K562 (cell line): ENCODE measurements at regions not wholly inside any gene's neighbourhood (a gene's known extent, or its start where the extent isn't known, plus 50 kb on each side); places are given as distances from the start of the nearest gene placed in this dataset.

ENCODE experiments used
- ATAC-seq: fragments of 200-7000 bp; cut with Tn5 transposase; 3 replicates; pipeline ENCODE4 v1.9.1; 2020; ENCODE audit warnings: moderate library complexity
- BruUV-seq: library from RNA; stranded (reverse); fragments of 400-500 nt; replicated peaks from 2 replicates; lab custom pipeline; 2021; lab: Mats Ljungman, UMichigan
- CTCF ChIA-PET: fragments of 300-600 bp; formaldehyde crosslinking; extraction: SDS; loops from one replicate; lab custom pipeline; 2021; ENCODE audit warnings: low intra/inter-chr PET ratio; lab: Yijun Ruan, JAX
- POLR2A ChIA-PET: fragments of 300-600, 350-650 bp; sonication (Branson Sonifier 250); formaldehyde crosslinking; extraction: SDS; loops from one replicate; lab custom pipeline; 2021; ENCODE audit warnings: antibody characterized with exemption, inconsistent platforms; lab: Yijun Ruan, JAX
- DNase-seq, 4 experiments: peaks; one replicate each; pipeline versions ENCODE4 v3.0.0 to v3.0.0-alpha.2; 2011 to 2018; ENCODE audit warnings: low spot score in 3 of 4, mixed read lengths in 3 of 4; ENCODE audit errors: extremely low read depth in 1 of 4
- FAIRE-seq: peaks from 2 replicates; lab custom pipeline; 2011; peaks lifted over from hg19 to GRCh38; lab: Jason Lieb, UNC
- H2AFZ ChIP-seq: 2 replicates; pipeline ENCODE4 v1.6.0; 2011; ENCODE audit warnings: low read depth, low read length, control low read depth, inconsistent platforms
- H3K27ac ChIP-seq: fragments of 200-600 bp; 3 replicates; pipeline ENCODE4 v1.8.0; 2011; ENCODE audit warnings: low read depth, mild to moderate bottlenecking, control low read depth, inconsistent platforms, low read length, moderate library complexity, mixed read lengths; ENCODE audit errors: extremely low read depth
- H3K27me3 ChIP-seq, 2 experiments: fragments of 300-600 bp in 1 of 2; 2 replicates in 1 of 2; 3 replicates in 1 of 2; pipeline versions ENCODE4 v1.6.0 to v1.8.0; 2011; ENCODE audit warnings: inconsistent platforms in 2 of 2, low read length in 2 of 2, mild to moderate bottlenecking in 1 of 2, mixed read lengths in 1 of 2, moderate library complexity in 1 of 2; ENCODE audit not compliant: control insufficient read depth in 2 of 2, insufficient read depth in 2 of 2
- H3K36me3 ChIP-seq: fragments of 300-600 bp; 3 replicates; pipeline ENCODE4 v1.8.0; 2011; ENCODE audit warnings: mild to moderate bottlenecking, low read length, inconsistent platforms; ENCODE audit not compliant: control insufficient read depth, insufficient read depth
- H3K4me1 ChIP-seq, 2 experiments: fragments of 200-600 bp in 1 of 2; replicated peaks in 1 of 2; 2 replicates in 1 of 2; 3 replicates in 1 of 2; pipeline versions ENCODE4 v1.5.1 to v1.8.0; 2011; ENCODE audit warnings: inconsistent platforms in 2 of 2, low read length in 2 of 2, mild to moderate bottlenecking in 1 of 2, mixed read lengths in 1 of 2, moderate library complexity in 1 of 2; ENCODE audit not compliant: control insufficient read depth in 2 of 2, insufficient read depth in 2 of 2
- H3K4me2 ChIP-seq: 2 replicates; pipeline ENCODE4 v1.6.1; 2011; ENCODE audit warnings: low read length, control low read depth, inconsistent platforms, mixed read lengths; ENCODE audit not compliant: insufficient read depth
- H3K4me3 ChIP-seq: fragments of 200-600 bp; sonication (generic), shearing (Covaris generic); 2 replicates; pipeline ENCODE4 v1.5.1; 2016; ENCODE audit warnings: control low read depth, inconsistent platforms
- H3K79me2 ChIP-seq: fragments of 200-600 bp; 3 replicates; pipeline ENCODE4 v1.8.0; 2011; ENCODE audit warnings: low read length, inconsistent platforms; ENCODE audit not compliant: control insufficient read depth, insufficient read depth
- H3K9ac ChIP-seq, 2 experiments: 2 replicates each; pipeline versions ENCODE4 v1.6.0 to v1.6.1; 2011; ENCODE audit warnings: low read depth in 2 of 2, low read length in 2 of 2, control low read depth in 1 of 2, inconsistent platforms in 1 of 2, mild to moderate bottlenecking in 1 of 2, mixed read lengths in 1 of 2; ENCODE audit not compliant: insufficient read depth in 1 of 2
- H3K9me1 ChIP-seq: one replicate; pipeline ENCODE4 v1.6.0; 2011; ENCODE audit warnings: inconsistent platforms, mild to moderate bottlenecking, low read length, moderate library complexity; ENCODE audit not compliant: control insufficient read depth, insufficient read depth
- H3K9me3 ChIP-seq: replicated peaks from 2 replicates; pipeline ENCODE4 v1.5.1; 2011; ENCODE audit warnings: low read depth, low read length, inconsistent platforms; ENCODE audit not compliant: control insufficient read depth, insufficient read depth
- H4K20me1 ChIP-seq: replicated peaks from 2 replicates; pipeline ENCODE4 v1.6.1; 2011; ENCODE audit warnings: low read length, inconsistent platforms, mixed read lengths; ENCODE audit not compliant: control insufficient read depth, insufficient read depth
- BDP1 ChIP-seq: IDR thresholded peaks from 3 replicates; pipeline ENCODE4 v1.6.1; 2011; ENCODE audit not compliant: insufficient read length, insufficient read depth
- BMI1 ChIP-seq: fragments of 150-350 bp; IDR thresholded peaks from 2 replicates; pipeline ENCODE4 v1.6.1; 2014; ENCODE audit warnings: low read length
- CBX1 ChIP-seq: sonication (generic); IDR thresholded peaks from 2 replicates; pipeline ENCODE4 v1.6.1; 2016; ENCODE audit warnings: antibody characterized with exemption, low read depth, mild to moderate bottlenecking
- DLX4 ChIP-seq: fragments of 250-450 bp; sonication (Bioruptor Pico); IDR thresholded peaks from 2 replicates; pipeline ENCODE4 v1.6.1; 2021; ENCODE audit warnings: mild to moderate bottlenecking
- E2F3 ChIP-seq: fragments of 250-450 bp; sonication (Bioruptor Pico); IDR thresholded peaks from 2 replicates; pipeline ENCODE4 v1.4.0; 2020; ENCODE audit warnings: mild to moderate bottlenecking
- ERF ChIP-seq: fragments of 450-650 bp; formaldehyde crosslinking; IDR thresholded peaks from 2 replicates; pipeline ENCODE4 v1.4.0; 2020; ENCODE audit warnings: mild to moderate bottlenecking, mixed read lengths
- ESRRA ChIP-seq: fragments of 450-650 bp; IDR thresholded peaks from 2 replicates; pipeline ENCODE4 v1.6.1; 2014; ENCODE audit warnings: low read depth, mild to moderate bottlenecking, moderate library complexity, borderline replicate concordance
- ESRRB ChIP-seq: fragments of 250-450 bp; sonication (Bioruptor Pico); IDR thresholded peaks from 2 replicates; pipeline ENCODE4 v1.5.0; 2020; ENCODE audit warnings: mild to moderate bottlenecking, moderate library complexity, borderline replicate concordance
- JUN ChIP-seq, 2 experiments: sonication (generic) in 1 of 2; formaldehyde crosslinking in 1 of 2; IDR thresholded peaks; 2 replicates each; pipeline versions ENCODE4 v1.6.1 to v1.8.0; 2012 to 2022; ENCODE audit warnings: borderline replicate concordance in 2 of 2, mild to moderate bottlenecking in 2 of 2, improper control_type of control experiment in 1 of 2, low read depth in 1 of 2, low read length in 1 of 2, missing genetic modification reagents in 1 of 2
- MTA1 ChIP-seq: fragments of 450-650 bp; IDR thresholded peaks from 2 replicates; pipeline ENCODE4 v1.6.1; 2017; ENCODE audit warnings: borderline replicate concordance
- SMC3 ChIP-seq: conservative IDR thresholded peaks from 2 replicates; pipeline ENCODE4 v1.6.1; 2011; ENCODE audit warnings: low read depth, low read length, improper control_type of control experiment; ENCODE audit not compliant: insufficient read depth
- TRIM28 ChIP-seq: fragments of 450-650 bp; IDR thresholded peaks from 2 replicates; pipeline ENCODE4 v1.6.1; 2017
- ZBTB9 ChIP-seq: fragments of 450-650 bp; formaldehyde crosslinking; IDR thresholded peaks from 2 replicates; pipeline ENCODE4 v1.4.0; 2020; ENCODE audit warnings: mild to moderate bottlenecking, moderate library complexity
- ZNF277 ChIP-seq: fragments of 250-450 bp; sonication (Bioruptor Pico); IDR thresholded peaks from 2 replicates; pipeline ENCODE4 v1.8.0; 2022; ENCODE audit warnings: inconsistent platforms, mild to moderate bottlenecking, moderate library complexity, borderline replicate concordance
- ZNF444 ChIP-seq: fragments of 250-450 bp; sonication (Bioruptor Pico); IDR thresholded peaks from 2 replicates; pipeline ENCODE4 v1.4.0; 2020; ENCODE audit warnings: mild to moderate bottlenecking, moderate library complexity
- WGBS: fragments of 100-300 bp; shearing (Covaris generic); methylation state at CpG from one replicate; pipeline ENCODE4 v1.1.6; 2016; ENCODE audit warnings: low coverage, mixed read lengths; ENCODE audit not compliant: insufficient coverage; ENCODE audit errors: missing lambda C conversion rate; 5-methylcytosine and 5-hydroxymethylcytosine counted together
- in situ Hi-C: fragments of 300-500 bp; cut with MboI; formaldehyde crosslinking; loops from 4 replicates; pipeline ENCODE4 v1.15.0; 2018; ENCODE audit warnings: inconsistent platforms, mixed read lengths
- intact Hi-C: fragments of 100-400 bp; cut with micrococcal nuclease; formaldehyde crosslinking; loops from 2 replicates; pipeline ENCODE4 v1.14.2; 2022

GRCh38 chr14:84445486-84445885, 1084.5 kb upstream of the FLRT2 start:
- H3K9ac ChIP-seq, result no peak overlapping the region
- no peaks in the 10 kb centered on the region for H3K9me1 ChIP-seq
- H3K36me3 ChIP-seq, result no peaks in the 10 kb centered on the region
- no peaks in the 10 kb centered on the region for H3K9me3 ChIP-seq
- 8% methylated on average over 2 of the region's 2 CpGs for WGBS
- ChIA-PET POLR2A (no interaction called here), CTCF (no interaction called here)
- intact Hi-C loops, result no loop called here
- H3K79me2 ChIP-seq, result no peaks in the 10 kb centered on the region
- BruUV-seq, result no TSS peak
- no peak overlapping the region for H3K27ac ChIP-seq
- H3K27me3 ChIP-seq, result no peaks in the 10 kb centered on the region
- in situ Hi-C loops, result no loop called here
- DNase-seq (no peak), FAIRE-seq (no peak), ATAC-seq (no peak)
- H3K4me2 ChIP-seq, result no peak overlapping the region
- TF ChIP-seq E2F3 (CRISPR knock-in tag) (no peak), MTA1 (no peak), ESRRB (CRISPR knock-in tag) (no peak)
- H2AFZ ChIP-seq, result no peak overlapping the region
- no peaks in the 10 kb centered on the region for H3K4me1 ChIP-seq
- H3K4me3 ChIP-seq, result no peak overlapping the region
- H4K20me1 ChIP-seq, result no peaks in the 10 kb centered on the region

GRCh38 chr14:84446250-84446649, 1083.7 kb upstream of the FLRT2 start:
- WGBS, result 0% methylated on average over 3 of the region's 3 CpGs
- TF ChIP-seq ESRRA (no peak), TRIM28 (no peak), SMC3 (no peak), CBX1 (no peak), ZNF444 (CRISPR knock-in tag) (no peak), E2F3 (CRISPR knock-in tag) (no peak), ZNF277 (no peak), BDP1 (no peak), DLX4 (CRISPR knock-in tag) (no peak), ZBTB9 (no peak), JUN (IDR thresholded peaks at IDR 0.05; ENCODE audit: borderline replicate concordance, low read depth, low read length) (no peak), JUN (CRISPR knock-in tag; IDR thresholded peaks at IDR 0.05; ENCODE audit: borderline replicate concordance) (no peak), BMI1 (no peak), ERF (CRISPR knock-in tag) (no peak)
- POLR2A ChIA-PET, result no interaction called here
- Histone ChIP-seq H3K9ac (no peak overlapping the region), H3K4me2 (no peak overlapping the region), H3K27ac (no peak overlapping the region), H3K4me3 (no peak overlapping the region), H3K27me3 (no peaks in the 10 kb centered on the region), H3K36me3 (no peaks in the 10 kb centered on the region), H3K79me2 (no peaks in the 10 kb centered on the region), H2AFZ (no peak overlapping the region), H3K4me1 (no peaks in the 10 kb centered on the region), H4K20me1 (no peaks in the 10 kb centered on the region), H3K9me1 (no peaks in the 10 kb centered on the region), H3K9me3 (no peaks in the 10 kb centered on the region)
- FAIRE-seq (no peak), ATAC-seq (no peak), DNase-seq (no peak)
- in situ Hi-C loops, result no loop called here
- BruUV-seq, result no TSS peak
- CTCF ChIA-PET, result no interaction called here
- intact Hi-C loops, result no loop called here
